ENCODE measurements at regions not wholly inside any gene's neighbourhood (a gene's known extent, or its start where the extent isn't known, plus 50 kb on each side); places are given as distances from the start of the nearest gene placed in this dataset.

GRCh38 chr11:134908583-134908982 is 496.5 kb upstream of the B3GAT1 start:
- DNase-seq (ENCODE audit: low spot score) = no peak

GRCh38 chr11:134907636-134908035 is 495.6 kb upstream of the B3GAT1 start:
- DNase-seq (ENCODE audit: low spot score) = no peak

DNA sequence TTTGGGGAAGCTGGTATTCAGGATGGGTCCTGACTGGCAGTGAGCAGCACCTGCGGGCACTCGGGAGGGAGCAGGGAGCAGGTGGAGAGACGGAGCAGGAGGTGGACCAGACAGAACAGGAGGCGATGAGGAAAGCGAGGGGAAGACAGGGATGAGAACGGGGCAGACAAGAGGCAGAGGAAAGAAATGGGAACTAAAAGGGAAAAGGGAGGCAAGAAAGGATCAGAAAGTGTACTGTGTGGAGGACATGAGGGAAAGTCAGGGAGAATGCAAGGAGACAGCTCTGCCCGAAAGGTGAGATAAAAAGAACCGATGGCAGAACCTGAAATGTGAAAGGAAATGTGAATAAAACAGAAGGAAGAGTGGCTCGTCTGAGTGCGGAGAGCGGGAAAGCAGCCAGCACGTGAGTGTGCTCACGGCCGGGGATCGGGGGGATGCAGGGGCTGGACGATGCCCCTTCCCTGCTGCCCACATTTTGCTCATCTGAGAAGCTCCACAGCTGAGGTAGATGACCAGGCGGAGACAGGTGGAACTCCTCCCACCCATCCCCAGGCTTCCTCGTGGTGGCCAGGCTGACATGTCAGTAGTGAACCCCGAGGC is 494.4 kb upstream of the B3GAT1 start:
- DNase-seq (ENCODE audit: low spot score) = no peak

DNA sequence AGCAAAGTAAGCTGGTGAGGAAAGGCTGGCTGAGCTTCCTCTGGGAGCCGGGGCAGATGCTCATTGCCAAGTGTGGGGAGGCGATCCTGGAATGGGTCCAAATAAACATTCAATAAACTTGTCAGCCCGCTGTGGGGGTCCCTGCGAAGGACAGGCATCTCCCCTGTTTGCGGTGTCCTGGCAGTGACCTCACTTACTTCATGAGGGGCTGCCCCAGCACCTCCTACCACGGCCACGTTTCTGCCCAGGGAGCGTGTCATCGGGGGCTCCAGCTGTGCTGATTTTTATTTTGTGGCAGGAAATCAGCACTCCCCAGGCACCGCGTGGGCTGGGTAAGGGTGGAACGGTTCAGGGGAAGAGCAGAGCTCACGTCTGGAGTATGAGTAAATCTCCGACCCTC is 493.9 kb upstream of the B3GAT1 start:
- DNase-seq (ENCODE audit: low spot score) = no peak

DNA sequence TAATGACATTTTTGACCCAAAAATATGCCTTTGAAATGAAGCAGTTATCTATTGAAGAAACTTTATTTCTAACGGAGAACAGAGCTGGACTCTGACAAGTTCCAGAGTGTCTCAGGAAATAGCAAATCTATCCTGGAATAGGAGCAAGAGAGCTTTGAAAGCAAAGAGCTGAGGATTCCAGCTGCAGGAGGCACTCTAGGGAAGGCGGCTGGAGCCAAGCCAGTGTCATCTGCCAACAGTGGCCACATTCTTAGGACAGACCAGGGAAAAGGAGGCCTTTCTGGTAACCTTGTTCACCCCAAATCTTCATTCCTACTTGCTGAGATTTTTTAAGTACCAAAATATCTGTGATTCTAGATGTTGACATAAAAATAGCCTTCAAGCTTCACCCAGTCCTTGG is 493.5 kb upstream of the B3GAT1 start:
- no peak for DNase-seq (ENCODE audit: low spot score)

DNA sequence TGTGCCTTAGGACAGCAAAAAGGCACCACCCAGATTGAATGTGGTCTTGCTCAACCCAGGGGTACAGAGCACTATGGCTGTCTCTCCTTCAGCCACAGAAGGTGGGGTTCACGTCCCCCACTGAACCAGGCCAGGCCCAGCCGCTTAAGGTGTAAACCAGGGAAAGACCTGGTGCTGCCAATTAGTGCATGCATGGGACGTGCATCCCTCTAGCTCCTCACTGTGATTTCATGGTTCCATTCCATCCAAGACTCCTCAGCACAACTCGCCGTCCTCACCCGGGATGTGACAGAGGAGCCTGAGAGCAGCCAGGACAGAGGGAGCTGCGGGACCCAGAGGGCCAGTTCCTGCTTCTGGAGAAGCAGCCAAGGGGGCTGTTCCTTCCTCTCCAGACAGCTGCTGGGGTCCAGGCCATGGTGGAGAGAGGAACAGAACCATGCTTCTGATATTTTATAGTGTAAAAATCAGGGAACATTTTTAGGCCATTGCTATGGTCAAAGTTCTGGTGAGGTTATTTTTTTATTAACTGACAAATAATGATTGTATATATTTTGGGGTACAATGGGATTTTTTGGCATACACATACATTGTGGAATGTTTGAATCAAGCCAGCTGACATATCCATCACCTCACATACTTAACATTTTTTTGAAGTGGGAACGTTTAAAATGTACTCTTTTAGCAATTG is 492.2 kb upstream of the B3GAT1 start:
- no peak for DNase-seq (ENCODE audit: low spot score)

DNA sequence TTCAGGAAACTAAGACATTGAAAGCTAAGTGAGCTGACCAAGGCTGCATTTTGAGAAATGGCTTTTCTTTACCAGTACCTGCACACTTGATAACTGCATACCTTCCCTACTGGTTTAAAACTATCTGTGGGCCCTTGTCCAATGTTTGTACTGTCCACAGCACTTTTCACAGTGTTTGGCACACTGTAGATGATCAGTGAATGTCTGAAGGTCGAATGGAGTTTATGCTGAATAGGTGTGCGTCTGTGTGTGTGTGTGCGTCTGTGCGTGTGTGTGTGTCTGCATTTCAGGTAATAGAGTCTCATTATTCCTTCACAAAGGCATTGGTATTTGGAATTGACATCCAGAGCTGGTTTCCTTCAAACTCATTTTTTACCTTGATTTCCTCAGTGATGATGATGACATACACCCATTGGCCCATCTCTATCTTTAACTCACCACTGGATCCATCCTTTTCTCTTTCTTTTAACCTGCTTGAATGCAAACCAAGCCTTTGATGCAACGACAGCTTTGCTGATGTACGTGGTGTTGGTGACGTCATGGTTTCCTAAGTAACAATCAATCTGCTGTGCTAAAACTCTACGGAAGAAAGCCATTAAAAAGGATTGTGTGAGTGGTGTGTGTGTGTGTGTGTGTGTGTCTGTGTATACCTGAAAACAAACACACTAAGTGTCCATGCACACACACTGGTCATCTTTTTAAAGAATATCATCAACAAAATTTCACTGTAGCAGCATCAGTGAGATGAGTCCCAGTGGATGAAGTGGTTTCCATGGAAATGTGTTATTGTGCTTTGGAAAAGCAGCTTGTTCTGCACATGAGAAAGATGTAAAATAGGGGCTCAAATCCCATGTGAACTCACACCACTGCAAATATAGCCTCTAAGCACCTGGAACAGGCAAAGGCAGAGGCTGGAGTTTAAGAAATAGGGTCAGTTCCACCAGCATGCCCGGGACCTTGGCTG is 490.2 kb upstream of the B3GAT1 start:
- no peak for DNase-seq (ENCODE audit: low spot score)

DNA sequence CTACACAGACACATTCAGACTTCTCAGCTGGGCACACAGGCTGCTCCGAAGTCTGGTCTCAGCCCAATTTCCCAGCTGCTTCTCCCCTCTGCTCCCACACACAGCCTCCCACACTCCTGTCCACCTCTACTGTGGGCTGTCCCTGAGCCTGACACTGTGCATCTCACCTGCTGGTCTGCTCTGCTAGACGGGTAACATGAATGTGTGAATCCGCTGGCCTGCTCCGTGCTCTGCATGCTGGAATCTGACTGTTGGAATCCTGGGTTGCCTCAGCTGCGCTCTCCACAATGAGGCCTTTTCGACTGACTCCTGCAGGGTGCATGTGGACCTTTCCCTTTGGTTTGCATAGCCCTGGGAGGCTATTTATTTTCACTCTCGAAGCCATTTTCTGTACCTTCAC is 489.5 kb upstream of the B3GAT1 start:
- no peak for DNase-seq (ENCODE audit: low spot score)

GRCh38 chr11:134893810-134894685 is 482.0 kb upstream of the B3GAT1 start:
- no peak for DNase-seq (ENCODE audit: low spot score)

GRCh38 chr11:134890446-134890845 is 478.4 kb upstream of the B3GAT1 start:
- DNase-seq (ENCODE audit: low spot score) = no peak

- no peak for DNase-seq (ENCODE audit: low spot score)
Observed at GRCh38 chr11:134889832-134890231, 477.8 kb upstream of the B3GAT1 start.

- DNase-seq (ENCODE audit: low spot score) = no peak
Observed at GRCh38 chr11:134888821-134889220, 476.8 kb upstream of the B3GAT1 start.

- no peak for DNase-seq (ENCODE audit: low spot score)
Observed at GRCh38 chr11:134887896-134888295, 475.9 kb upstream of the B3GAT1 start.

- no peak for DNase-seq (ENCODE audit: low spot score)
Observed at GRCh38 chr11:134883484-134883883, 471.4 kb upstream of the B3GAT1 start.

DNA sequence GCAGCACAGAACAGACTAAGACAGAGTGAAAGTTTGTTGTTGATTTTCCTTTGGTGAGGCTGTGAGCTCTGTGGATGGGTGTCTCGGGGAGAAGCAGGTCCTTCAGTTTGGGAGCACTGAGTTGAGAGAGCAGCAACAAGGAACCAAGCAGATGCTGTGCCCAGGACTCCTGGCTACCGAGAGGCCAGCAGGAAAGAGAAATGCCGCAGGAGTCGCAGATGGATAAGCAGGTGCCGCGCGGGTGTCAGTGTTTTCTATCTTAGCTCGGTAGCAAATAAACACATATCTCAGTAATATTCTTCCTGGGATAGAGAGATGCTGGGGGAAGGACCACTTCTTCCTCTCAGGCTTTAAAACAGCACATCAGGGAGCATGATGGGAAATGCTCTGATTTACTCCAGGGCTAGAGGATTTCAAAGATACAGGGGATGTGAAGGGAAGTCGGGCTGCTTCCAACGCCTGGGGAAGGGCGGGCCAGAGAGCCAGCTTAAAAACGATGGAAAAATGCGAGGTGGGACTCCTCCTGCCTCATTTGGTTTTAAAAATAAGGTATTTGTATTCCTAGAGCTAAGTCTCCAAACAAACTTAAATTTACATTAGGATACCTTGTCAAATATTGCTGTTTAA is 470.7 kb upstream of the B3GAT1 start:
- no peak for DNase-seq (ENCODE audit: low spot score)

GRCh38 chr11:134882141-134882540 is 470.1 kb upstream of the B3GAT1 start:
- DNase-seq (ENCODE audit: low spot score) = no peak

DNA sequence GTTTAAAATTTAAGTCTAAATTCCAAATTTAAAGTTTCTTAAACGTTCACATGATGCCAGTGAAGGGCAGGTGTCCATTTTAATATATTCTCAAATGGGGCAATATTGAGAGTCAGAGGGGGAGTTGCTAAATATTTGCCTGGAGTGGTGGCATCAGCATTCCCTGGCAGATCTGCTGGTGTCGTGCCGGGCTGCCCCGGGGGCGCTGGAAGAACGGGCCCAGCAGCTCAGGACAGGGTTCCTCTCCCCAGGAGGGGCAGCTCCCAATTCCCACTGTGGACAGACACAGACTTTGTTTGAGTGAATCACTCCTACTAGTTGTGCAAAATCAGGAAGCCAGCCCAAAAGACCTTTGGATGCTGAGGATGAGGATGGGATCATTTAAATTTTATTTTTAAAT is 468.7 kb upstream of the B3GAT1 start:
- no peak for DNase-seq (ENCODE audit: low spot score)

DNA sequence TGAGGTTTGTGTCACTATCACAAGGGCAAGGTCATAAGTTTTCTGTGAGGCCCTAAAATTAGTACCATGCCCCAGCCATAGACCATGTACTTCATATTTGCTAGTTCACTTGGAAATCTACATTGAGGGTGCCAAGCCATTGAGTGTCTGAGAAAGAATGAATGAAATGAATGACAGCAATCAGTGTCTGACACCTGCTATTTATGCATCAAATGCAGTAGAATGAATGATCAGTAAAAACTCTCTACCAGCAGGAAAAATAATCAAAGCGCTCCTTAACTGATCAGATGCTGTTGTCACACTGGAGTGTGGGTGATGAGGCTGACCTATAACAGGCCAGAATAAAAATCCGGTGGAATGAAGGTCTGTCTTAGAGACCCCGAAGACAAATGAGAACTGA is 467.9 kb upstream of the B3GAT1 start:
- DNase-seq (ENCODE audit: low spot score) = no peak

DNA sequence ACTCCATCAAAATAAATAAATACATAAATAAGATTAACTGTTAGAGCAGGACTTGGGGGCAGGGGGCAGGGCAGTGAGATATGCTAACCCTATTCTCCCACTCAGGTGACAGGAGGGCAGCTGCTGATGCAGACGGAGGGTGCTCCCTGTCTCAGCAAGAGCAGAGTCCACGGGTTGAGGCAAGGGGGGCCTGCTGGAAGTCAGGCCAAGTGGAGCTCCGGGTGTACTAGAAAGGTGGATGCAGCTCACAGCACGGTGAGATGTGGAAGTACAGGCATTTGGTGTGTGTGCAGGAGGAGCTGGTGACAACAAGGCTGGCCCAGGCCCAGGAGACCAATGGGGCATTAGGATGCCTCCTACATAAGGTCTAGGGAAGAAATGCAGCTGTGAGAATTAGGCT is 467.3 kb upstream of the B3GAT1 start:
- DNase-seq (ENCODE audit: low spot score) = no peak

DNA sequence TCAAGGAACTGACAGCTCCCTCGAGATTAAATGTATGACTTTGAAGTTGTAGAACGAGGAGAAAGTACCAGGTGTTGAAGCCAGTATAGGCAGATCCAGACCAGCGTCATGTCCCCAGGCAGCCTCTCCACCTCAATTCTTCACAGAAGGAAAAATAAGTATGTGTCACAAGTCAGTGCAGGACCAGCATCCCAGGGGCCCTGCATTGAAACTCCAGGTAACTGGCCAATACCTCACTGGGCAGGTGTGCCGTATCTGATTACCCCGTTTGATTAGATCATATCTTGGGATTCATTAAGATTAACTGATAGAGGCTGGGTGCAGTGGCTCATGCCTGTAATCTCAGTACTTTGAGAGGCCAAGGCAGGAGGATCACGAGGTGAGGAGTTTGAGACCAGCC is 466.7 kb upstream of the B3GAT1 start:
- DNase-seq (ENCODE audit: low spot score) = no peak

- no peak for DNase-seq (ENCODE audit: low spot score)
Observed at GRCh38 chr11:134876226-134876625, 464.2 kb upstream of the B3GAT1 start.

All from cerebellar cortex (tissue), 1 donor.